ENCODE measurements at regions not wholly inside any gene's neighbourhood (a gene's known extent, or its start where the extent isn't known, plus 50 kb on each side); places are given as distances from the start of the nearest gene placed in this dataset.
A peak's percentile ranks its signal among the peaks of the same experiment; 100 is the strongest.
"Not testable (repeated sequence)": the region's sequence is repeated elsewhere in the genome, so short reads cannot be mapped to it uniquely, and the experiment has no call there.

GRCh38 chr5:87589587-87589986, 176.9 kb upstream of the CCNH start:
- DNase-seq (ENCODE audit: low spot score): no peak
- in situ Hi-C loops (cut with HindIII; ENCODE audit: low sequenced_read_pairs): no loop called here

- in situ Hi-C loops (cut with HindIII; ENCODE audit: low sequenced_read_pairs): no loop called here
Measured at GRCh38 chr5:87588316-87588715, 175.6 kb upstream of the CCNH start.

GRCh38 chr5:87583704-87584103, 171.0 kb upstream of the CCNH start:
- DNase-seq (ENCODE audit: low spot score); in situ Hi-C loops (cut with HindIII; ENCODE audit: low sequenced_read_pairs): not testable (repeated sequence)

More at GRCh38 chr5:87588316-87588715, 175.6 kb upstream of the CCNH start:
- no peak for DNase-seq (ENCODE audit: low spot score)

GRCh38 chr5:87582149-87582548, 169.4 kb upstream of the CCNH start:
- in situ Hi-C loops (cut with HindIII; ENCODE audit: low sequenced_read_pairs): no loop called here
- no peak for DNase-seq (ENCODE audit: low spot score)

- in situ Hi-C loops (cut with HindIII; ENCODE audit: low sequenced_read_pairs): no loop called here
- peak; percentile 84 for DNase-seq (ENCODE audit: low spot score)
Measured at GRCh38 chr5:87581661-87582060, 168.9 kb upstream of the CCNH start.

GRCh38 chr5:87579678-87580077, 166.9 kb upstream of the CCNH start:
- in situ Hi-C loops (cut with HindIII; ENCODE audit: low sequenced_read_pairs): no loop called here
- no peak for DNase-seq (ENCODE audit: low spot score)

GRCh38 chr5:87576867-87577266, 164.1 kb upstream of the CCNH start:
- in situ Hi-C loops (cut with HindIII; ENCODE audit: low sequenced_read_pairs): no loop called here
- DNase-seq (ENCODE audit: low spot score): no peak

GRCh38 chr5:87576306-87576705, 163.6 kb upstream of the CCNH start:
- DNase-seq (ENCODE audit: low spot score); in situ Hi-C loops (cut with HindIII; ENCODE audit: low sequenced_read_pairs): not testable (repeated sequence)

GRCh38 chr5:87574106-87574505, 161.4 kb upstream of the CCNH start:
- in situ Hi-C loops (cut with HindIII; ENCODE audit: low sequenced_read_pairs): no loop called here
- DNase-seq (ENCODE audit: low spot score): peak; percentile 97

GRCh38 chr5:87572611-87573010, 159.9 kb upstream of the CCNH start:
- in situ Hi-C loops (cut with HindIII; ENCODE audit: low sequenced_read_pairs): no loop called here
- no peak for DNase-seq (ENCODE audit: low spot score)

GRCh38 chr5:87572090-87572489, 159.4 kb upstream of the CCNH start:
- in situ Hi-C loops (cut with HindIII; ENCODE audit: low sequenced_read_pairs): no loop called here
- DNase-seq (ENCODE audit: low spot score): peak; percentile 18

- DNase-seq (ENCODE audit: low spot score): no peak
- in situ Hi-C loops (cut with HindIII; ENCODE audit: low sequenced_read_pairs): no loop called here
Measured at GRCh38 chr5:87570366-87570765, 157.6 kb upstream of the CCNH start.

GRCh38 chr5:87562068-87562467, 149.3 kb upstream of the CCNH start:
- no peak for DNase-seq (ENCODE audit: low spot score)
- in situ Hi-C loops (cut with HindIII; ENCODE audit: low sequenced_read_pairs): no loop called here

- in situ Hi-C loops (cut with HindIII; ENCODE audit: low sequenced_read_pairs): no loop called here
Measured at GRCh38 chr5:87560528-87560927, 147.8 kb upstream of the CCNH start.

GRCh38 chr5:87551911-87552310, 139.2 kb upstream of the CCNH start:
- in situ Hi-C loops (cut with HindIII; ENCODE audit: low sequenced_read_pairs): no loop called here
- no peak for DNase-seq (ENCODE audit: low spot score)

More at GRCh38 chr5:87560528-87560927, 147.8 kb upstream of the CCNH start:
- no peak for DNase-seq (ENCODE audit: low spot score)

- in situ Hi-C loops (cut with HindIII; ENCODE audit: low sequenced_read_pairs): no loop called here
Measured at GRCh38 chr5:87541676-87542075, 128.9 kb upstream of the CCNH start.

GRCh38 chr5:87541033-87541432, 128.3 kb upstream of the CCNH start:
- peak; percentile 99 for DNase-seq (ENCODE audit: low spot score)
- in situ Hi-C loops (cut with HindIII; ENCODE audit: low sequenced_read_pairs): no loop called here

More at GRCh38 chr5:87541676-87542075, 128.9 kb upstream of the CCNH start:
- peak; percentile 11 for DNase-seq (ENCODE audit: low spot score)

- no peak for DNase-seq (ENCODE audit: low spot score)
- in situ Hi-C loops (cut with HindIII; ENCODE audit: low sequenced_read_pairs): no loop called here
Measured at GRCh38 chr5:87539839-87540238, 127.1 kb upstream of the CCNH start.

- in situ Hi-C loops (cut with HindIII; ENCODE audit: low sequenced_read_pairs): no loop called here
- DNase-seq (ENCODE audit: low spot score): no peak
Measured at GRCh38 chr5:87536365-87536764, 123.6 kb upstream of the CCNH start.

- no peak for DNase-seq (ENCODE audit: low spot score)
- in situ Hi-C loops (cut with HindIII; ENCODE audit: low sequenced_read_pairs): no loop called here
Measured at GRCh38 chr5:87535706-87536105, 123.0 kb upstream of the CCNH start.

- DNase-seq (ENCODE audit: low spot score): no peak
- in situ Hi-C loops (cut with HindIII; ENCODE audit: low sequenced_read_pairs): no loop called here
Measured at GRCh38 chr5:87529486-87530076, 116.9 kb upstream of the CCNH start.

Measured in G401 (cell line).